ENCODE measurements at regions not wholly inside any gene's neighbourhood (a gene's known extent, or its start where the extent isn't known, plus 50 kb on each side); places are given as distances from the start of the nearest gene placed in this dataset.

- intact Hi-C loops (cut with DNase I): no loop called here
- Histone ChIP-seq H3K27me3 (no peaks in the 10 kb centered on the region), H3K27ac (no peak overlapping the region), H3K9me3 (peaks cover 0 to 12% (median 2%) of the 10 kb centered on the region in 12 donors), H3K36me3 (no peaks in the 10 kb centered on the region), H3K4me3 (no peak overlapping the region), H3K4me1 (no peaks in the 10 kb centered on the region)
- no peak for DNase-seq
- 79 to 84% (median 81%) methylated on average over 1 to 2 of the region's 2 CpGs for WGBS, 4 donors
- TF ChIP-seq POLR2A (IDR thresholded peaks at IDR 0.05) (no peak), CTCF (IDR thresholded peaks at IDR 0.05) (no peak)
- ATAC-seq: no peak
These were observed 89.6 kb upstream of the BNC2 start for GRCh38 chr9:16960084-16960483.

- H3K36me3 ChIP-seq: no peaks in the 10 kb centered on the region
- no peak overlapping the region for H3K27ac ChIP-seq
- ATAC-seq (no peak), DNase-seq (no peak)
- H3K9me3 ChIP-seq: peaks cover 0 to 12% (median 2%) of the 10 kb centered on the region in 12 donors
- intact Hi-C loops (cut with DNase I): no loop called here
- no peaks in the 10 kb centered on the region for H3K4me1 ChIP-seq
- no peak overlapping the region for H3K4me3 ChIP-seq
- TF ChIP-seq CTCF (IDR thresholded peaks at IDR 0.05): no peak
- no peak for TF ChIP-seq POLR2A (IDR thresholded peaks at IDR 0.05)
- H3K27me3 ChIP-seq: no peaks in the 10 kb centered on the region
These were observed 88.9 kb upstream of the BNC2 start for GRCh38 chr9:16959391-16959790.

GRCh38 chr9:16954040-16954439, 83.6 kb upstream of the BNC2 start:
- Histone ChIP-seq H3K9me3 (no peaks in the 10 kb centered on the region), H3K36me3 (no peaks in the 10 kb centered on the region), H3K4me1 (no peaks in the 10 kb centered on the region), H3K4me3 (no peak overlapping the region), H3K27me3 (no peaks in the 10 kb centered on the region), H3K27ac (no peak overlapping the region)
- no peak for DNase-seq
- 82 to 89% (median 86%) methylated on average over 2 of the region's 2 CpGs for WGBS, 4 donors
- TF ChIP-seq CTCF (IDR thresholded peaks at IDR 0.05) (no peak), POLR2A (IDR thresholded peaks at IDR 0.05) (no peak)
- no peak for ATAC-seq
- intact Hi-C loops (cut with DNase I): no loop called here

GRCh38 chr9:16951502-16951901, 81.0 kb upstream of the BNC2 start:
- Histone ChIP-seq H3K4me3 (no peak overlapping the region), H3K36me3 (no peaks in the 10 kb centered on the region), H3K9me3 (no peaks in the 10 kb centered on the region), H3K27me3 (no peaks in the 10 kb centered on the region), H3K27ac (no peak overlapping the region), H3K4me1 (no peaks in the 10 kb centered on the region)
- TF ChIP-seq CTCF (IDR thresholded peaks at IDR 0.05) (no peak), POLR2A (IDR thresholded peaks at IDR 0.05) (no peak)
- 82 to 85% (median 83%) methylated on average over 2 of the region's 2 CpGs for WGBS, 4 donors
- ATAC-seq (no peak), DNase-seq (no peak)
- intact Hi-C loops (cut with DNase I): no loop called here

Measured in heart left ventricle (tissue), 16 donors.